AG10803 (cell line): ENCODE measurements at regions not wholly inside any gene's neighbourhood (a gene's known extent, or its start where the extent isn't known, plus 50 kb on each side); places are given as distances from the start of the nearest gene placed in this dataset.
A peak's percentile ranks its signal among the peaks of the same experiment; 100 is the strongest.
"Not testable (repeated sequence)": the region's sequence is repeated elsewhere in the genome, so short reads cannot be mapped to it uniquely, and the experiment has no call there.

Experiments
- DNase-seq: peaks from one replicate; pipeline ENCODE4 v3.0.0; 2010; ENCODE audit warnings: low read depth
- H3K4me3 ChIP-seq: 2 replicates; pipeline ENCODE4 v1.5.1; 2011; ENCODE audit warnings: mild to moderate bottlenecking, low read length, control low read depth
- TF ChIP-seq, protein P1 (sequence below): conservative IDR thresholded peaks from 2 replicates; pipeline ENCODE4 v1.5.1; 2011; ENCODE audit warnings: mild to moderate bottlenecking, low read length, control low read depth, inconsistent platforms

GRCh38 chr1:201729973-201730608 lies 98.9 kb upstream of the IPO9 start:
- TF ChIP-seq, protein P1, sequence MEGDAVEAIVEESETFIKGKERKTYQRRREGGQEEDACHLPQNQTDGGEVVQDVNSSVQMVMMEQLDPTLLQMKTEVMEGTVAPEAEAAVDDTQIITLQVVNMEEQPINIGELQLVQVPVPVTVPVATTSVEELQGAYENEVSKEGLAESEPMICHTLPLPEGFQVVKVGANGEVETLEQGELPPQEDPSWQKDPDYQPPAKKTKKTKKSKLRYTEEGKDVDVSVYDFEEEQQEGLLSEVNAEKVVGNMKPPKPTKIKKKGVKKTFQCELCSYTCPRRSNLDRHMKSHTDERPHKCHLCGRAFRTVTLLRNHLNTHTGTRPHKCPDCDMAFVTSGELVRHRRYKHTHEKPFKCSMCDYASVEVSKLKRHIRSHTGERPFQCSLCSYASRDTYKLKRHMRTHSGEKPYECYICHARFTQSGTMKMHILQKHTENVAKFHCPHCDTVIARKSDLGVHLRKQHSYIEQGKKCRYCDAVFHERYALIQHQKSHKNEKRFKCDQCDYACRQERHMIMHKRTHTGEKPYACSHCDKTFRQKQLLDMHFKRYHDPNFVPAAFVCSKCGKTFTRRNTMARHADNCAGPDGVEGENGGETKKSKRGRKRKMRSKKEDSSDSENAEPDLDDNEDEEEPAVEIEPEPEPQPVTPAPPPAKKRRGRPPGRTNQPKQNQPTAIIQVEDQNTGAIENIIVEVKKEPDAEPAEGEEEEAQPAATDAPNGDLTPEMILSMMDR = no peak
- H3K4me3 ChIP-seq = no peak overlapping the region
- no peak for DNase-seq

DNA sequence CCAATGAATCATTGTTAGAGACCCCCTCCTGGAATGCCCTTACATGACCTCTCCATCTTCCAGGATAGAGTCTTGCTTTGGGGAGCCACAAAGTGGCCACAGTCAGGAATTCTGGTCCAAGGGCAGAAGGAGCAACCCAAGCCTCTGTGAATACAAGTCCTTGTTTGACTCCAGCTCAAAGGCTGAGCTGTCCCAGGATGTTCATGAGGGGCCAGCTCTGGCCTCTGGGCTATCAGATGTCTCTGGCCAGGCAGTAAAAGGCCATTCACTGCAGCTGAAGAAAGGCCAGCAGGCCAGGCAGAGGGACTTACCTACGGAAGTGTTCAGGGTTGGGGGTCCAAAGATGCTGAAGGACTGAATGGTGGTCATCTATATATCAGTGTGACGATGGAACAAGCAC lies 98.3 kb upstream of the IPO9 start:
- DNase-seq = no peak
- H3K4me3 ChIP-seq = no peak overlapping the region
- TF ChIP-seq, protein P1 = no peak

DNA sequence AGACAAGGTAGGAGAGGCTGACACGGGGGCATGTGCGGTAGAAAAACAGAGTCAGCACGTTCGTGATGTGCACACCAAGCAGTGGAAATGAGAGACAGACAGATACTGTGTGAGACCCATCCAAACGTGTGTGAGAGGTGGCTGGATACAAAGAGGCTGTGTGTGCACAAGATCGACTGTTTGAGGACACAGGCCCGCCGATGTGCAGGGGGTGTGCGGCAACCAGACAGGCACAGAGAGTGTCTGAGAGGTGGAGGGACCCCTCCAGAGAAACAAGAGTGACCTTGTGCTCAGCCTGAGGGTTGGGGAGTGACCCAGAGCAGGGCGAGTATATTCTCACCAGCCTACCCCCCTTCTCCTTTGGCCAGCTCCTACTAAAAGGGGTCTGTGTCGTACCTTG lies 97.8 kb upstream of the IPO9 start:
- TF ChIP-seq, protein P1 = no peak
- no peak for DNase-seq
- H3K4me3 ChIP-seq = no peak overlapping the region

DNA sequence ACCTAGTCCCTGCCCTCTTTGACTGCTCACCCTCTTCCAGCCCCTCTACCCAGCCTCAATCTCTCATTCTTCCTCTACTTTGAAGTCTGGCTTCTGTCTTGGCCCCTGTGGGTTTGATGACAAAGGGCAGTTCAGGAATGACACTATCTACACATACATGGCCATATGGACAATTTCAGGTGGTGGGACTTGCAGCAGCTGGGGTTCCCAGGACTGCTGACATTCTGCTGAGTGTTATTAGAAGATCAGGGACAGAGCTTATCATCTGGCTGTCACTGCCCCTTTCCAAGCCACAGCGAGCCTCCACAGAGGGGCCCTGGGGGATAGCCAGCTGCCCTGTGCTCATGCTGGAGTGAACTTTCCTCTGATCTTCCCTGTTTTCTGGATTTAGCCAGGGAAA lies 97.4 kb upstream of the IPO9 start:
- H3K4me3 ChIP-seq = no peak overlapping the region
- DNase-seq = no peak
- TF ChIP-seq, protein P1 = no peak

- TF ChIP-seq, protein P1 = no peak
- H3K4me3 ChIP-seq = no peak overlapping the region
- DNase-seq = peak; percentile 59
These were observed 96.6 kb upstream of the IPO9 start for GRCh38 chr1:201732351-201732750.

DNA sequence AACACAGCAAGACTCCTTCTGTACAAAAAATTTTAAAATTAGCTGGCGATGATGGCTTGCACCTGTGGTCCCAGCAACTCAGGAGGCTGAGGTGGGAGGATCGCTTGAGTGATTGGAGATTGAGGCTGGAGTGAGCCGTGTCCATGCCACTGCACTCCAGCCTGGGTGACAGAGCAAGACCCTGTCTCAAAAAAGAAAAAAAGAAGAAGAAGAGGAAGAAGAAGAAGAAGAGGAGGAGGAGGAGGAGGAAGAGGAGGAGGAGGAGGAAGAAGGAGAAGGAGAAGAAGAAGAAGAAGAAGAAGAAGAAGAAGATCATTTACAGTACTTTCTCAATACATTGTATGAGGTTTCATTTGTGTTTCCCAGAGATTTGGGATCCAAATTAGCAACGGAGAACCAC lies 94.7 kb upstream of the IPO9 start:
- DNase-seq, H3K4me3 ChIP-seq: not testable (repeated sequence)

- DNase-seq = no peak
- TF ChIP-seq, protein P1 = no peak
- H3K4me3 ChIP-seq = no peak overlapping the region
These were observed 94.2 kb upstream of the IPO9 start for GRCh38 chr1:201734786-201735185.
